Type B pancreatic cell (in vitro differentiated cells): ENCODE measurements at regions not wholly inside any gene's neighbourhood (a gene's known extent, or its start where the extent isn't known, plus 50 kb on each side); places are given as distances from the start of the nearest gene placed in this dataset.

Experiments
- DNase-seq: peaks from one replicate; pipeline ENCODE4 v3.0.0; 2021; ENCODE audit warnings: mixed read lengths; ENCODE audit not compliant: unreplicated experiment; ENCODE audit errors: extremely low spot score
- H3K27ac Mint-ChIP-seq: 2 replicates; pipeline ENCODE4 v1.8.0; 2021; ENCODE audit warnings: mild to moderate bottlenecking, mixed read lengths
- H3K27me3 Mint-ChIP-seq: 2 replicates; pipeline ENCODE4 v1.8.0; 2021; ENCODE audit warnings: mixed read lengths
- H3K36me3 Mint-ChIP-seq: 2 replicates; pipeline ENCODE4 v1.8.0; 2021; ENCODE audit warnings: mixed read lengths
- H3K4me1 Mint-ChIP-seq: one replicate; pipeline ENCODE4 v1.8.0; 2021; ENCODE audit warnings: mixed read lengths; ENCODE audit not compliant: unreplicated experiment
- H3K4me3 Mint-ChIP-seq: 2 replicates; pipeline ENCODE4 v1.8.0; 2021; ENCODE audit warnings: mild to moderate bottlenecking, mixed read lengths
- H3K9me3 Mint-ChIP-seq: 2 replicates; pipeline ENCODE4 v1.8.0; 2021; ENCODE audit warnings: mixed read lengths
- CTCF ChIP-seq: fragments of 200-600 bp; sonication (generic); conservative IDR thresholded peaks from 2 replicates; pipeline ENCODE4 v1.5.0; 2021; ENCODE audit warnings: antibody characterized with exemption, mild to moderate bottlenecking

- Mint-ChIP-seq H3K4me1 (no peaks in the 10 kb centered on the region), H3K9me3 (no peaks in the 10 kb centered on the region), H3K27me3 (peaks cover 2% of the 10 kb centered on the region), H3K36me3 (no peaks in the 10 kb centered on the region), H3K4me3 (no peak overlapping the region), H3K27ac (no peak overlapping the region)
- DNase-seq: no peak
- TF ChIP-seq CTCF: no peak
These were observed 1232.5 kb upstream of the SEL1L start for GRCh38 chr14:82766123-82766522.

GRCh38 chr14:82766996-82767395, 1233.3 kb upstream of the SEL1L start:
- no peak overlapping the region for H3K4me3 Mint-ChIP-seq
- TF ChIP-seq CTCF: no peak
- peaks cover 2% of the 10 kb centered on the region for H3K27me3 Mint-ChIP-seq
- H3K27ac Mint-ChIP-seq: no peak overlapping the region
- DNase-seq: no peak
- H3K36me3 Mint-ChIP-seq: no peaks in the 10 kb centered on the region
- no peaks in the 10 kb centered on the region for H3K4me1 Mint-ChIP-seq
- H3K9me3 Mint-ChIP-seq: no peaks in the 10 kb centered on the region

- Mint-ChIP-seq H3K27me3 (no peaks in the 10 kb centered on the region), H3K4me3 (no peak overlapping the region), H3K9me3 (no peaks in the 10 kb centered on the region), H3K36me3 (no peaks in the 10 kb centered on the region), H3K4me1 (no peaks in the 10 kb centered on the region), H3K27ac (no peak overlapping the region)
- no peak for DNase-seq
- TF ChIP-seq CTCF: no peak
These were observed 1243.3 kb upstream of the SEL1L start for GRCh38 chr14:82776958-82777357.

GRCh38 chr14:82778008-82778590, 1244.4 kb upstream of the SEL1L start:
- TF ChIP-seq CTCF: no peak
- H3K27ac Mint-ChIP-seq: no peak overlapping the region
- no peak for DNase-seq
- H3K9me3 Mint-ChIP-seq: no peaks in the 10 kb centered on the region
- no peaks in the 10 kb centered on the region for H3K4me1 Mint-ChIP-seq
- no peaks in the 10 kb centered on the region for H3K36me3 Mint-ChIP-seq
- no peaks in the 10 kb centered on the region for H3K27me3 Mint-ChIP-seq
- H3K4me3 Mint-ChIP-seq: no peak overlapping the region

- Mint-ChIP-seq H3K36me3 (no peaks in the 10 kb centered on the region), H3K27ac (no peak overlapping the region), H3K9me3 (no peaks in the 10 kb centered on the region), H3K27me3 (no peaks in the 10 kb centered on the region), H3K4me1 (no peaks in the 10 kb centered on the region), H3K4me3 (no peak overlapping the region)
- no peak for DNase-seq
- TF ChIP-seq CTCF: no peak
These were observed 1244.9 kb upstream of the SEL1L start for GRCh38 chr14:82778601-82779000.

- no peaks in the 10 kb centered on the region for H3K9me3 Mint-ChIP-seq
- no peak for TF ChIP-seq CTCF
- no peak overlapping the region for H3K4me3 Mint-ChIP-seq
- H3K27me3 Mint-ChIP-seq: no peaks in the 10 kb centered on the region
- DNase-seq: no peak
- no peaks in the 10 kb centered on the region for H3K4me1 Mint-ChIP-seq
- no peaks in the 10 kb centered on the region for H3K36me3 Mint-ChIP-seq
- H3K27ac Mint-ChIP-seq: no peak overlapping the region
These were observed 1245.6 kb upstream of the SEL1L start for GRCh38 chr14:82779301-82779700.
